CD4-positive, alpha-beta T cell (primary cell): ENCODE measurements at regions not wholly inside any gene's neighbourhood (a gene's known extent, or its start where the extent isn't known, plus 50 kb on each side); places are given as distances from the start of the nearest gene placed in this dataset.

Source experiments
- ATAC-seq: fragments of 200-7000 bp; cut with Tn5 transposase; one replicate; pipeline ENCODE4 v1.10.0; 2022; ENCODE audit warnings: mild to moderate bottlenecking; ENCODE audit not compliant: poor library complexity
- CTCF ChIA-PET: fragments of 350-600 bp; sonication (Branson Sonifier 250); formaldehyde crosslinking; loops from one replicate; lab custom pipeline; 2021; ENCODE audit warnings: antibody characterized with exemption, inconsistent platforms; lab: Charles Lee
- POLR2A ChIA-PET: fragments of 350-600 bp; sonication (Branson Sonifier 250); formaldehyde crosslinking; loops from one replicate; lab custom pipeline; 2021; ENCODE audit warnings: antibody characterized with exemption, inconsistent platforms; lab: Charles Lee
- DNase-seq, 14 experiments: peaks; one replicate each; pipeline ENCODE4 v3.0.0-alpha.2; 2013 to 2020; ENCODE audit warnings: mixed read lengths in 2 of 14
- H3K27ac ChIP-seq, 2 donors: one replicate each; pipeline versions ENCODE4 v1.5.1 to v1.7.0; 2013; ENCODE audit warnings: low read length in 2 of 2, low read depth in 1 of 2, mild to moderate bottlenecking in 1 of 2
- H3K27me3 ChIP-seq, 2 experiments: 1 replicate in 1 of 2; 2 replicates in 1 of 2; pipeline versions ENCODE4 v1.6.1 to v1.7.0; 2013; ENCODE audit warnings: low read length in 2 of 2, control low read depth in 1 of 2, mild to moderate bottlenecking in 1 of 2, moderate library complexity in 1 of 2; ENCODE audit not compliant: insufficient read depth in 2 of 2, control insufficient read depth in 1 of 2
- H3K36me3 ChIP-seq: one replicate; pipeline ENCODE4 v1.6.1; 2013; ENCODE audit warnings: low read length, control low read depth; ENCODE audit not compliant: insufficient read depth
- H3K4me1 ChIP-seq: one replicate; pipeline ENCODE4 v1.6.1; 2013; ENCODE audit warnings: low read length, control low read depth; ENCODE audit not compliant: insufficient read depth
- H3K4me3 ChIP-seq: one replicate; pipeline ENCODE4 v1.5.1; 2013; ENCODE audit warnings: mild to moderate bottlenecking, low read length, moderate library complexity
- H3K9me3 ChIP-seq, 2 experiments: 1 replicate in 1 of 2; 2 replicates in 1 of 2; pipeline versions ENCODE4 v1.6.1 to v1.7.0; 2013; ENCODE audit warnings: low read length in 2 of 2, mild to moderate bottlenecking in 2 of 2, control low read depth in 1 of 2, moderate library complexity in 1 of 2; ENCODE audit not compliant: control insufficient read depth in 1 of 2, insufficient read depth in 1 of 2
- H3K27ac Mint-ChIP-seq: one replicate; pipeline ENCODE4 v1.8.0; 2020; ENCODE audit warnings: mixed read lengths
- H3K27me3 Mint-ChIP-seq: one replicate; pipeline ENCODE4 v1.8.0; 2021; ENCODE audit warnings: mixed read lengths
- H3K36me3 Mint-ChIP-seq: one replicate; pipeline ENCODE4 v1.8.0; 2021; ENCODE audit warnings: low read depth, mixed read lengths
- H3K4me1 Mint-ChIP-seq: one replicate; pipeline ENCODE4 v1.8.0; 2021; ENCODE audit warnings: low read depth, mixed read lengths
- H3K4me3 Mint-ChIP-seq: one replicate; pipeline ENCODE4 v1.8.0; 2020; ENCODE audit warnings: mild to moderate bottlenecking, mixed read lengths
- H3K9me3 Mint-ChIP-seq: one replicate; pipeline ENCODE4 v1.8.0; 2020; ENCODE audit warnings: mixed read lengths
- intact Hi-C, 2 experiments: fragments of 100-400 bp; cut with DNase I in 1 of 2; cut with micrococcal nuclease in 1 of 2; formaldehyde crosslinking; loops; one replicate each; pipeline versions ENCODE4 v1.15.1 to v1.9.0; 2023 to 2025; cut with DNase I, micrococcal nuclease
- TF ChIP-seq, protein P1 (sequence below): fragments of 200-600 bp; IDR thresholded peaks from one replicate; pipeline ENCODE4 v1.8.0; 2022; ENCODE audit warnings: antibody characterized with exemption, mild to moderate bottlenecking

- Mint-ChIP-seq H3K4me1 (no peaks in the 10 kb centered on the region), H3K9me3 (peaks cover 4% of the 10 kb centered on the region), H3K36me3 (no peaks in the 10 kb centered on the region), H3K4me3 (no peak overlapping the region), H3K27me3 (no peaks in the 10 kb centered on the region), H3K27ac (no peak overlapping the region)
- CTCF ChIA-PET, result no interaction called here
- ATAC-seq, result no peak
- Histone ChIP-seq H3K36me3 (no peaks in the 10 kb centered on the region), H3K4me3 (no peak overlapping the region), H3K27me3 (no peaks in the 10 kb centered on the region), H3K27ac (no peak overlapping the region), H3K4me1 (no peaks in the 10 kb centered on the region), H3K9me3 (peaks cover 0 to 4% of the 10 kb centered on the region in 2 experiments)
- DNase-seq, result no peak
- POLR2A ChIA-PET, result no interaction called here
- TF ChIP-seq, protein P1, sequence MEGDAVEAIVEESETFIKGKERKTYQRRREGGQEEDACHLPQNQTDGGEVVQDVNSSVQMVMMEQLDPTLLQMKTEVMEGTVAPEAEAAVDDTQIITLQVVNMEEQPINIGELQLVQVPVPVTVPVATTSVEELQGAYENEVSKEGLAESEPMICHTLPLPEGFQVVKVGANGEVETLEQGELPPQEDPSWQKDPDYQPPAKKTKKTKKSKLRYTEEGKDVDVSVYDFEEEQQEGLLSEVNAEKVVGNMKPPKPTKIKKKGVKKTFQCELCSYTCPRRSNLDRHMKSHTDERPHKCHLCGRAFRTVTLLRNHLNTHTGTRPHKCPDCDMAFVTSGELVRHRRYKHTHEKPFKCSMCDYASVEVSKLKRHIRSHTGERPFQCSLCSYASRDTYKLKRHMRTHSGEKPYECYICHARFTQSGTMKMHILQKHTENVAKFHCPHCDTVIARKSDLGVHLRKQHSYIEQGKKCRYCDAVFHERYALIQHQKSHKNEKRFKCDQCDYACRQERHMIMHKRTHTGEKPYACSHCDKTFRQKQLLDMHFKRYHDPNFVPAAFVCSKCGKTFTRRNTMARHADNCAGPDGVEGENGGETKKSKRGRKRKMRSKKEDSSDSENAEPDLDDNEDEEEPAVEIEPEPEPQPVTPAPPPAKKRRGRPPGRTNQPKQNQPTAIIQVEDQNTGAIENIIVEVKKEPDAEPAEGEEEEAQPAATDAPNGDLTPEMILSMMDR, result no peak
- intact Hi-C loops, result no loop called here
Observed at GRCh38 chr18:27661320-27662018, 476.4 kb upstream of the CHST9 start.

DNA sequence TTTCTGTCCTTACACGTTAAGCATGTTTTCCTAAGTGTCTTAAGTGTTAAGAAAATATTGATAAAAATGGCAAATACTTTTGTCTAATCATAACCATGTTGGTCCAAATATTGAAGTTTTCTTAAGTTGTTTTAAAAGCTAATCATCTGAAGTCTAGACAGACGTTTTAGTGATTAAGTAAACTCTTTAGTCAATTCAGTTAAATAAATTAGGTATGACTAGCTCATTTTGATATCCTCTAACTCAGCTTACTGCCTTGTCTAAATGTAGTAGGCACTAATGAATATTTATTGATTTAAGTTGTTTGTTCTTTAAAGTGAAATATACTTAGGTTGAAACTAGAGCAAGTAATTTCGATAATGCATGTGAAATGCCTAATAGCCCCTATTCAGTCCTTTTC lies 471.8 kb upstream of the CHST9 start:
- Mint-ChIP-seq H3K27ac (no peak overlapping the region), H3K27me3 (no peaks in the 10 kb centered on the region), H3K9me3 (peaks cover 6% of the 10 kb centered on the region), H3K4me3 (no peak overlapping the region), H3K36me3 (no peaks in the 10 kb centered on the region), H3K4me1 (no peaks in the 10 kb centered on the region)
- Histone ChIP-seq H3K27ac (no peak overlapping the region), H3K4me1 (no peaks in the 10 kb centered on the region), H3K4me3 (no peak overlapping the region), H3K36me3 (no peaks in the 10 kb centered on the region), H3K27me3 (no peaks in the 10 kb centered on the region), H3K9me3 (peaks cover 0 to 4% of the 10 kb centered on the region in 2 experiments)
- intact Hi-C loops, result no loop called here
- POLR2A ChIA-PET, result no interaction called here
- no peak for ATAC-seq
- CTCF ChIA-PET, result no interaction called here
- TF ChIP-seq, protein P1, result no peak
- no peak for DNase-seq

DNA sequence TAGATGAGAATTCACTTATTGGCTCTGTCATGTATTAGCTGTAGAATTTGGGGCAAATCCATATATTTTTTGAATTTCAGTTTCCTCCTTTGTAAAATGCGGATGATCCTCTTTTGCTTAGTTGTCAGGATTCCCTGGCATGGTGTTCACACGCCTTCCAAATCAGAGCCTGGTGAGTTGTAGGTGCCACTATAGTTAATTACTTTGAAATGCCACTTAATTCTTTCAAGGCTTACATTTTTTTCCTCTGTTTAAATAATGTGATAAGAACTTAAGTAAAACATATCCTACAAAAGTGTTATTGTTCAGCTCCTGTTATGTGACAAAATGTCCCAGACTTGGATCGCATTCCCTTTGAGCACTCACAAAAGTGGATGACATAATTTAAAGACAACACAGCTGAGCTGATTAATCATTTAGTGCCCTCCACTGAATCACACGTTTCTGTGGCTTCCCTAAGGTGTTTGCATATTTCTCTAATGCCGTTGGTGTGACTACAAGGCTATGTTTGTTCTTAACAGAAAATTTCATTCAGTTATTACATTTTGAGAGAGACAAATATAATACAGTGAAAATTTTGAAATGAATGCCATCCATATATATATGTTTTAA lies 471.2 kb upstream of the CHST9 start:
- POLR2A ChIA-PET, result no interaction called here

More for the DNA sequence above, 471.2 kb upstream of the CHST9 start:
- Histone ChIP-seq H3K9me3 (peaks cover 0 to 4% of the 10 kb centered on the region in 2 experiments), H3K27me3 (no peaks in the 10 kb centered on the region), H3K36me3 (no peaks in the 10 kb centered on the region), H3K27ac (no peak overlapping the region), H3K4me3 (no peak overlapping the region), H3K4me1 (no peaks in the 10 kb centered on the region)
- no peak overlapping the region for H3K4me3 Mint-ChIP-seq
- ATAC-seq, result no peak
- H3K36me3 Mint-ChIP-seq, result no peaks in the 10 kb centered on the region
- TF ChIP-seq, protein P1, result no peak
- no peak for DNase-seq
- no peaks in the 10 kb centered on the region for H3K4me1 Mint-ChIP-seq
- H3K27me3 Mint-ChIP-seq, result no peaks in the 10 kb centered on the region
- peaks cover 6% of the 10 kb centered on the region for H3K9me3 Mint-ChIP-seq
- CTCF ChIA-PET, result no interaction called here
- no peak overlapping the region for H3K27ac Mint-ChIP-seq
- intact Hi-C loops, result no loop called here
